ENCODE measurements at regions not wholly inside any gene's neighbourhood (a gene's known extent, or its start where the extent isn't known, plus 50 kb on each side); places are given as distances from the start of the nearest gene placed in this dataset.

GRCh38 chr3:124666067-124666466, 64.2 kb upstream of the UMPS start:
- POLR2A ChIA-PET (ENCODE audit: unreplicated experiment): interaction anchor here (0.6 to 0.7 kb wide), 2 partner anchors 70 to 1091 kb away, joined by 3 to 5 read pairs; no protein-coding TSS in a partner anchor
- Histone ChIP-seq H3K4me1 (replicated peaks; ENCODE audit: insufficient read depth) (no peaks in the 10 kb centered on the region), H3K4me3 (no peak overlapping the region), H3K79me2 (ENCODE audit: low read depth) (no peaks in the 10 kb centered on the region), H3K9me3 (ENCODE audit: insufficient read depth, low read depth) (no peaks in the 10 kb centered on the region), H3F3A (ENCODE audit: insufficient read depth, low read depth) (no peaks in the 10 kb centered on the region), H3K36me3 (ENCODE audit: low read depth) (no peaks in the 10 kb centered on the region), H2AFZ (no peak overlapping the region), H4K20me1 (ENCODE audit: insufficient read depth) (no peaks in the 10 kb centered on the region), H3K27ac (no peak overlapping the region), H3K4me2 (no peak overlapping the region), H3K27me3 (ENCODE audit: insufficient read depth, low read depth) (no peaks in the 10 kb centered on the region), H3K9me2 (ENCODE audit: insufficient read depth) (no peaks in the 10 kb centered on the region)
- TF ChIP-seq CTCF (conservative IDR thresholded peaks at IDR 0.05): no peak
- no peak for TF ChIP-seq EZH2 (IDR thresholded peaks at IDR 0.05; ENCODE audit: low read depth)
- CTCF ChIA-PET: no interaction called here
- intact Hi-C loops (cut with micrococcal nuclease; ENCODE audit: unreplicated experiment): no loop called here
- DNase-seq: no peak
- no TSS peak for BruUV-seq (replicated peaks)

GRCh38 chr3:124669470-124669869, 60.8 kb upstream of the UMPS start:
- Histone ChIP-seq H3K79me2 (ENCODE audit: low read depth) (no peaks in the 10 kb centered on the region), H3F3A (ENCODE audit: insufficient read depth, low read depth) (no peaks in the 10 kb centered on the region), H2AFZ (no peak overlapping the region), H3K4me3 (no peak overlapping the region), H4K20me1 (ENCODE audit: insufficient read depth) (no peaks in the 10 kb centered on the region), H3K27ac (no peak overlapping the region), H3K36me3 (ENCODE audit: low read depth) (no peaks in the 10 kb centered on the region), H3K27me3 (ENCODE audit: insufficient read depth, low read depth) (no peaks in the 10 kb centered on the region), H3K4me1 (replicated peaks; ENCODE audit: insufficient read depth) (no peaks in the 10 kb centered on the region), H3K9me2 (ENCODE audit: insufficient read depth) (no peaks in the 10 kb centered on the region), H3K9me3 (ENCODE audit: insufficient read depth, low read depth) (no peaks in the 10 kb centered on the region), H3K4me2 (no peak overlapping the region)
- ChIA-PET CTCF (no interaction called here), POLR2A (ENCODE audit: unreplicated experiment) (no interaction called here)
- DNase-seq: no peak
- TF ChIP-seq EZH2 (IDR thresholded peaks at IDR 0.05; ENCODE audit: low read depth) (no peak), CTCF (conservative IDR thresholded peaks at IDR 0.05) (no peak)
- intact Hi-C loops (cut with micrococcal nuclease; ENCODE audit: unreplicated experiment): no loop called here
- no TSS peak for BruUV-seq (replicated peaks)

GRCh38 chr3:124671106-124671505, 59.1 kb upstream of the UMPS start:
- TF ChIP-seq CTCF (conservative IDR thresholded peaks at IDR 0.05) (no peak), EZH2 (IDR thresholded peaks at IDR 0.05; ENCODE audit: low read depth) (no peak)

More at GRCh38 chr3:124671106-124671505, 59.1 kb upstream of the UMPS start:
- no peak overlapping the region for H3K27ac ChIP-seq
- POLR2A ChIA-PET (ENCODE audit: unreplicated experiment): no interaction called here
- H3K4me3 ChIP-seq: no peak overlapping the region
- H3K4me1 ChIP-seq (replicated peaks; ENCODE audit: insufficient read depth): no peaks in the 10 kb centered on the region
- no peaks in the 10 kb centered on the region for H3K27me3 ChIP-seq (ENCODE audit: insufficient read depth, low read depth)
- H3K9me2 ChIP-seq (ENCODE audit: insufficient read depth): no peaks in the 10 kb centered on the region
- BruUV-seq (replicated peaks): no TSS peak
- no peaks in the 10 kb centered on the region for H3K9me3 ChIP-seq (ENCODE audit: insufficient read depth, low read depth)
- H3K36me3 ChIP-seq (ENCODE audit: low read depth): no peaks in the 10 kb centered on the region
- CTCF ChIA-PET: no interaction called here
- intact Hi-C loops (cut with micrococcal nuclease; ENCODE audit: unreplicated experiment): no loop called here
- H3F3A ChIP-seq (ENCODE audit: insufficient read depth, low read depth): no peaks in the 10 kb centered on the region
- H3K4me2 ChIP-seq: no peak overlapping the region
- no peak for DNase-seq
- no peak overlapping the region for H2AFZ ChIP-seq
- H4K20me1 ChIP-seq (ENCODE audit: insufficient read depth): no peaks in the 10 kb centered on the region
- no peaks in the 10 kb centered on the region for H3K79me2 ChIP-seq (ENCODE audit: low read depth)
